ENCODE measurements at regions not wholly inside any gene's neighbourhood (a gene's known extent, or its start where the extent isn't known, plus 50 kb on each side); places are given as distances from the start of the nearest gene placed in this dataset.

GRCh38 chr14:28656704-28657255, 109.8 kb upstream of the FOXG1 start:
- TF ChIP-seq CTCF (IDR thresholded peaks at IDR 0.05; ENCODE audit: insufficient read depth, low read length, poor library complexity, severe bottlenecking) = no peak
- no peak for TF ChIP-seq EZH2phosphoT487 (conservative IDR thresholded peaks at IDR 0.05; ENCODE audit: low read length)
- no peaks in the 10 kb centered on the region for H3K9me3 ChIP-seq (ENCODE audit: insufficient read depth, low read length)

DNA sequence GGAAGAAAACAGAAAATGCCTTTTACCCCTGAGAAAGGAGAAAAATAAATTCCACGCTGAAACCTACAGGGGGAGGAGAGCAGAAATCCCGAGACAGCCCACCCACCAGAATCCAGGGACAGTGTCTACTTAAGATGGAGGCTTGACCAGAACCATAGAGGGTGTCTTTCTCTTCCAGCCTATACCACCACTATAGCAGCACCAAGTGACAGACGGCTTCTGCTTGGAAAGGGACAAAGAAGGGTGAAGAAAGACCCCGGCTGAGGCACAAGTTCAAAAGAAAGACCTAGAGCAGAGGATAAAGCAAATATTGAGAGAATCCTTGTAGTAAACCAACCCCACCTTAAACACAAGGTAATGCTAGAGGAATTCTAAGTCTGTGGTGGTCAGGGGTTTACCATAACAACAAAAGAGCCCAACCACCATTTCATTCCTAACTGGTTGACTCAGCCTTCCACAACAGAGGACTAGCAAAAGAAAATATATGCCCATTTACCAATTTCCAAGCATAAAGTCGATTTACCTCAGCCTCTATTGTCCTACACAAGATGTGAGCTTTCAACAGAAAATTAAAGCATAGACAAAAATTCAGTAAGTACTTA, 105.3 kb upstream of the FOXG1 start:
- Histone ChIP-seq H3F3A (ENCODE audit: insufficient read depth) (no peaks in the 10 kb centered on the region), H3K9ac (ENCODE audit: low read length) (no peak overlapping the region), H3K9me3 (ENCODE audit: insufficient read depth, low read length) (no peaks in the 10 kb centered on the region), H3K36me3 (ENCODE audit: low read length) (no peaks in the 10 kb centered on the region), H3K27me3 (ENCODE audit: low read length) (no peaks in the 10 kb centered on the region), H3K79me2 (ENCODE audit: insufficient read depth, low read length) (no peaks in the 10 kb centered on the region), H3K4me2 (ENCODE audit: low read depth, low read length, poor library complexity, severe bottlenecking) (no peak overlapping the region), H3K27ac (ENCODE audit: low read depth, low read length) (no peak overlapping the region), H2AFZ (ENCODE audit: low read depth, low read length, severe bottlenecking) (no peak overlapping the region), H3K4me3 (ENCODE audit: insufficient read depth, low read length, poor library complexity, severe bottlenecking) (no peak overlapping the region), H3K9me2 (replicated peaks; ENCODE audit: insufficient read depth, low read length) (no peaks in the 10 kb centered on the region), H4K20me1 (ENCODE audit: low read depth, low read length) (no peaks in the 10 kb centered on the region)
- TF ChIP-seq CTCF (IDR thresholded peaks at IDR 0.05; ENCODE audit: insufficient read depth, low read length, poor library complexity, severe bottlenecking) (no peak), EZH2phosphoT487 (conservative IDR thresholded peaks at IDR 0.05; ENCODE audit: low read length) (no peak)

More at GRCh38 chr14:28656704-28657255, 109.8 kb upstream of the FOXG1 start:
- Histone ChIP-seq H4K20me1 (ENCODE audit: low read depth, low read length) (no peaks in the 10 kb centered on the region), H3K27ac (ENCODE audit: low read depth, low read length) (no peak overlapping the region), H3K9ac (ENCODE audit: low read length) (no peak overlapping the region), H3K79me2 (ENCODE audit: insufficient read depth, low read length) (no peaks in the 10 kb centered on the region), H2AFZ (ENCODE audit: low read depth, low read length, severe bottlenecking) (no peak overlapping the region), H3F3A (ENCODE audit: insufficient read depth) (no peaks in the 10 kb centered on the region), H3K4me2 (ENCODE audit: low read depth, low read length, poor library complexity, severe bottlenecking) (no peak overlapping the region), H3K36me3 (ENCODE audit: low read length) (no peaks in the 10 kb centered on the region), H3K9me2 (replicated peaks; ENCODE audit: insufficient read depth, low read length) (no peaks in the 10 kb centered on the region), H3K27me3 (ENCODE audit: low read length) (no peaks in the 10 kb centered on the region), H3K4me3 (ENCODE audit: insufficient read depth, low read length, poor library complexity, severe bottlenecking) (no peak overlapping the region)

DNA sequence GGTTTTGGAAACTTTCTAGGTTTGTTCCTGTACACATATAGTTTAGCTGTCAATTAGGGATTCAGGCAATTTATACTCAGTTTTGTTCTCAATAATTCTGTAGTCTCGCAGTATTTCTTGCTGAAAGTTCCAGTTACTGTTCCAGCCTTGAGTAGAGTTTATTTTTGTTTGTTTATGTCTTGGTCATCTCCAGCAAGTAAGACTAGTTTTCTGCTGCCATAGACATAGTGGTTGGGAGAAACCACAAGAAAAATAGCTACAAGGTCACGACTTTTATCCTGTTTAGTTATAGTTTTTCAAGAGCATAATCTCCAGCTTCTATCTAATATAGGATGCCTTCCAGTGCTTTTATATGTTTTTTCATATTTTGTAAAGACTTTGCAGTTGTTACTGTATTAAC, 99.6 kb upstream of the FOXG1 start:
- Histone ChIP-seq H3K9me2 (replicated peaks; ENCODE audit: insufficient read depth, low read length) (no peaks in the 10 kb centered on the region), H4K20me1 (ENCODE audit: low read depth, low read length) (no peaks in the 10 kb centered on the region), H3K36me3 (ENCODE audit: low read length) (no peaks in the 10 kb centered on the region), H3K9me3 (ENCODE audit: insufficient read depth, low read length) (no peaks in the 10 kb centered on the region), H3K79me2 (ENCODE audit: insufficient read depth, low read length) (no peaks in the 10 kb centered on the region), H3K9ac (ENCODE audit: low read length) (no peak overlapping the region), H3K27ac (ENCODE audit: low read depth, low read length) (no peak overlapping the region), H2AFZ (ENCODE audit: low read depth, low read length, severe bottlenecking) (no peak overlapping the region), H3K27me3 (ENCODE audit: low read length) (no peaks in the 10 kb centered on the region), H3F3A (ENCODE audit: insufficient read depth) (no peaks in the 10 kb centered on the region), H3K4me2 (ENCODE audit: low read depth, low read length, poor library complexity, severe bottlenecking) (no peak overlapping the region), H3K4me3 (ENCODE audit: insufficient read depth, low read length, poor library complexity, severe bottlenecking) (no peak overlapping the region)
- TF ChIP-seq CTCF (IDR thresholded peaks at IDR 0.05; ENCODE audit: insufficient read depth, low read length, poor library complexity, severe bottlenecking) (no peak), EZH2phosphoT487 (conservative IDR thresholded peaks at IDR 0.05; ENCODE audit: low read length) (no peak)

All from SU-DHL-6 (cell line).